Prostate gland (tissue), 2 donors: ENCODE measurements at regions not wholly inside any gene's neighbourhood (a gene's known extent, or its start where the extent isn't known, plus 50 kb on each side); places are given as distances from the start of the nearest gene placed in this dataset.
"Not testable (repeated sequence)": the region's sequence is repeated elsewhere in the genome, so short reads cannot be mapped to it uniquely, and the experiment has no call there.

Source experiments
- CTCF ChIP-seq, 4 experiments: fragments of 200-600 bp in 2 of 4; fragments of 450-650 bp in 2 of 4; sonication (generic) in 2 of 4; IDR thresholded peaks; 1 replicate in 3 of 4; 2 replicates in 1 of 4; pipeline ENCODE4 v1.5.1; 2016 to 2019; ENCODE audit warnings: antibody characterized with exemption in 4 of 4, mild to moderate bottlenecking in 2 of 4, moderate library complexity in 2 of 4
- POLR2A ChIP-seq: fragments of 450-650 bp; IDR thresholded peaks from one replicate; pipeline ENCODE4 v1.6.1; 2016; ENCODE audit warnings: antibody characterized with exemption, mild to moderate bottlenecking
- POLR2AphosphoS5 ChIP-seq: sonication (generic); formaldehyde crosslinking; IDR thresholded peaks from one replicate; pipeline ENCODE4 v1.6.1; 2017; ENCODE audit warnings: antibody characterized with exemption

DNA sequence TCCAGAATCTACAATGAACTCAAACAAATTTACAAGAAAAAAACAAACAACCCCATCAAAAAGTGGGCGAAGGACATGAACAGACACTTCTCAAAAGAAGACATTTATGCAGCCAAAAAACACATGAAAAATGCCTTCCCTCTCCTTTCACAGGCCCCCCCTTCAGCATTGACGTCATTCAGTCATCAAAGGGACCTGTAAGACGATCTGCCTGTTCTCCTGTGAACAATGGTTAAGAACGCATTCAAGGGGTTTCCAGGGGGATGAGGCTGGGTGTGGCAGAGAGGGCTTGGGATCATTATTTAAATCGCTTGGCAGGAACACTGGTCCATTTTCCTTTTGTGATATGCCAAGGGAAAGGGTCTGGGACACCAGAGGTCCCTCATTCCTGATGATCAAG, 110.7 kb upstream of the PELI2 start:
- TF ChIP-seq POLR2A; CTCF (IDR thresholded peaks at IDR 0.05); POLR2AphosphoS5: not testable (repeated sequence)
